ENCODE measurements at regions not wholly inside any gene's neighbourhood (a gene's known extent, or its start where the extent isn't known, plus 50 kb on each side); places are given as distances from the start of the nearest gene placed in this dataset.

DNA sequence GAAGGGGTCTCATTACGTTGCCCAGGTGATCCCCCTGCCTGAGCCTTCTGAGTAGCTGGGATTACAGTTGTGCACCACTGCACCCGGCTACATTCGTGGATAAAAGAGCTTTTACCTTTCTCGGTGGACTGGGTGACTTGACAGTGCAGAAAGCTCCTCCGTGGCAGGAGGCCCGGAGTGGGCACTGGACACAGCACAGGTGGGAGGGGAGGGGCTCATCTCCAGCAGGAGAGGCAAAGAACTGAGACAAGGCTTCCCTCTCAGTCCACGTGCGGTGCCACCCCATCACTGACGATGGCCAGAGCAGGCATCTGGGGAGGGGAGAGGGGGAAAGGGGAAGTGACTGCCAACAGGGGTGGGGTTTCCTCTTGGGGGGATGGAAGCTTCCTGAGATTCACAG is 118.4 kb downstream of the SHANK2 start:
- TF ChIP-seq CTCF (IDR thresholded peaks at IDR 0.05; ENCODE audit: extremely low read depth in 1 of 2, insufficient read depth in 1 of 2, low read depth in 1 of 2, low read length in 2 of 2) = no peak
- no peak for TF ChIP-seq POLR2AphosphoS5 (IDR thresholded peaks at IDR 0.05; ENCODE audit: insufficient read depth, low read depth, low read length)
- no peak for TF ChIP-seq EZH2 (IDR thresholded peaks at IDR 0.05; ENCODE audit: borderline replicate concordance, low read depth, low read length, severe bottlenecking)
- no peak for TF ChIP-seq POLR2A (IDR thresholded peaks at IDR 0.05; ENCODE audit: low read depth, low read length)

All from endothelial cell of umbilical vein (primary cell).